Inflammatory macrophage (primary cell): ENCODE measurements at regions not wholly inside any gene's neighbourhood (a gene's known extent, or its start where the extent isn't known, plus 50 kb on each side); places are given as distances from the start of the nearest gene placed in this dataset.

Source experiments
- DNase-seq, 2 donors: peaks; one replicate each; pipeline ENCODE4 v3.0.0-alpha.2; 2020 to 2022

DNA sequence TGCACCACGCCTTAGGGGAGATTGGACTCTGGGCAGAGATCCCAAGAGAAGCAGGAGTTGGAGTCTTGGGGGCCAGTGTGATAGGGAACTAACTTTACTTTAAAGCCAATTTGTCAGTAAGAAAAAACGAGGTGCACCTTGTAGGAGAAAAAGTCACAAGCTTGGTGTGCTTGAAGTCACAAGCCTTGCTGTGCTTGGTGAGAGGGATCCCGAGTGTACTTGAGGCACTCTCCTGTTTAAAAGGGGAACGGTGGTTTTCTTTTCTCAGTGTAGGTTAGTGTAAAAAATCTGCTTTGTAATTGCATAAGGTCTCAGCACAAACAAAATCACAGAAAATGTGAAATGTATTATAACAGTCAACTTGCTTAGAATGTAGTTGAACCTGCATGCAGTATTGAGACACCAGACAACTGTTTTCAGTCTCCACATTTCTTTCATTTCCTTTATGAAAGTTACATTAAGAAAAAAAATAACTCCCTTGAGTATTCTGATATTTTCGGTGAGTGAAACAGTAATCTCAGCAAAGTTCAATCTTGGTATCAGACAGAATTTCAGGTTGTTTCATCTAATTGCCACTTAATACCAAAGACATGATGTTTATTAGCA lies 111.1 kb upstream of the DUSP22 start:
- DNase-seq = no peak

DNA sequence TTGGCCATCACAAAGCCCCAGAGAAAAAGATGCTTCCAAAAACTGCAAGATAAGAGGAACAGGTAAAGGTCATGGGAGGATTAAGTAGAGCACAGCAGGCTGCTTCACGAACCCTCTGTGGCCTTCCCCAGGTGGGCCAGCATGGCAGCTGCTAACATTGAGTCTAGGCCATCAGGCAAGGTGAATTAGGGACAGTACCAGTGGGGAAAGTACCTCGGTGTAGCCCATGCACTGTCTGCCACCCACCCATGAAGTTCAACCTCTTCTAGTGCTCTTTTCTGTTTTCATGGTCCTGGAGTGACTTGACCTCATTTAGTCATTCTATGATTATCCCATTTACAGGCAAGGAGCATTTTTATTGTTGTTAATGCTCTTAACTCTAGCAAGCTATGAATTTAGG lies 108.6 kb upstream of the DUSP22 start:
- no peak for DNase-seq

DNA sequence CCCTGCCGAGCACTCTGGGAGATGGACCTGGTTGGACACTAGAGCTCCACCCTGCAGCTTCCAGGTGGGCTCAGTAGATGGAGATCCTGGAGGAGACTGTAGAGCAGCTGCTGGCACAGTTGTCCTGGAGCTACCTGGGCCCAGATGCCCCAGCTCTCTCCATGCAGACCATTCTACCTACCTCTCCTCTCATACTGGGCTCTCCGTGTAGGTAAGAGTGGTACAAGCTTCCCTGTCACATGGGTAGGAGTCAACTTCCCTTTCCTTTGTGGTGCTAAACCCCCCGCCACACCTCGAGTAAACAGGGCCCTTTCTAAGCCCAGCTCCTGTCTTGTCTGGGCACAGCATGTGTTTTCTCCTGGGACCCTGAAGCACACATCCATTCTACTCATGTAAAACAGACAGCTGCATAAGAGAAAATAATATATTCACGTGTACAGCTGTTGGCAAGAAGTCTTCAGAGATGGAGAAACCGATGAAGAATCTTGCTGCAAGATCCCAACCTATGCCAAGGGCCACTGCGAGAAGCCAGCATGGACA lies 108.1 kb upstream of the DUSP22 start:
- no peak for DNase-seq

DNA sequence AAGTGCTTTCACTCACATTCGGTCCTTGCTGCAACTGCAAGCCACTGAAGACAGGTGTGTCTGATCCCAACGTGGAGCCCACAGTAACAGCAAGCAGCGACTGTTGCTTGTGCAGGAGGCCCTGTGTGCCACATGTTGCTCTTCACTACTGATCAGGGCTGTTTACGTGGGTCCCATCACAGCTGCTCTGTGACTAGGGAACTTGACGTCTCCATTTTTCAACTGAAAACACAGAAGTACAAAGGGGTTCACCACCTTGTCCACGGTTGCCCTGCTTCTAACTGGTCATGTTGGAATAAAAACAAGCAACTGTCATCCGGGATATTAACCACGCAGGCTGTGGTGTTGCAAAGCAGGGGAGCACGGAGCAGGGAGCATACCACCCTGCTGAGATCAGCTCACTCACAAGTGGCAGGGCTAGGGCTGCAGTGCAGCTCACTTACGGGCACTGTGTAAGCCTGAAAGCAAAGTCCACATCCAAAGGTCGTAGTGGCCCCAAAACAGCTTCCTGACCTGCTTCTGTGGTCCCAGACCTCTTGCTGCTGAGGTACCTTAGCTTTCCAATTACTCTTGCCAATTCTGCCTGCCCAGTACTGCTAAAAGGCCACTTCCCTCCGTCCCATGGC lies 105.8 kb upstream of the DUSP22 start:
- DNase-seq = no peak

DNA sequence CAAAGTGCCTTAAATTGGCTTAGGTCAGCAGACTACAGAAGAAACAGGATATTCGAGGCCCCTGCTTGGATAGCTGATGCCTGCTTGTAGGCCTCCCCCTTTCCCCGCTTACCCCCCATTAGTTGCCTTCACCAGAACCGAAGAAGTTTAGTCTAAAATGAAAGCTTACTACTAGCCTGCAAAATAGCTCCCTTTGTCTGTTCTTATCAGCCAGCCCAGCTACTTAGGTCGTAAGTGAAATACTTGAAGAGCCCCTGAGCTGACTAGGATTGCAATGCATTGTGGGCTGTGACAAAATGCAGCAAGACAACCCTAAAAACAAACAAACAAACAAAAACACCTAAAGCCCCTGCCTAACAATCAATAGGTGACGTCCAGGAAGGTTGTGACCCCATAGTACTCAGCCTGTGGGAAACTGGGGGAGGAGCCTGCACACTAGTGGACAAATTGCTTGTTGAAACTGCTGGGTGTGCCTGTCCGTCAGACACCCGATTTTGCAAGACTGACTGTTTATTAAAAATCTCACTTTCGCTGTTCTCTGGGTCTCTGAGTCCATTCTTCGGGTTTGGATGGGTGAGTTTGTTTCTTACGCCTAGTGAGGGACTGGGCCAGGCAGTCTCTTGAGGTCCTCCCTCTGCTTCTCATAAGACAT lies 105.0 kb upstream of the DUSP22 start:
- peak in 1 of 2 donors; percentile 19 for DNase-seq

DNA sequence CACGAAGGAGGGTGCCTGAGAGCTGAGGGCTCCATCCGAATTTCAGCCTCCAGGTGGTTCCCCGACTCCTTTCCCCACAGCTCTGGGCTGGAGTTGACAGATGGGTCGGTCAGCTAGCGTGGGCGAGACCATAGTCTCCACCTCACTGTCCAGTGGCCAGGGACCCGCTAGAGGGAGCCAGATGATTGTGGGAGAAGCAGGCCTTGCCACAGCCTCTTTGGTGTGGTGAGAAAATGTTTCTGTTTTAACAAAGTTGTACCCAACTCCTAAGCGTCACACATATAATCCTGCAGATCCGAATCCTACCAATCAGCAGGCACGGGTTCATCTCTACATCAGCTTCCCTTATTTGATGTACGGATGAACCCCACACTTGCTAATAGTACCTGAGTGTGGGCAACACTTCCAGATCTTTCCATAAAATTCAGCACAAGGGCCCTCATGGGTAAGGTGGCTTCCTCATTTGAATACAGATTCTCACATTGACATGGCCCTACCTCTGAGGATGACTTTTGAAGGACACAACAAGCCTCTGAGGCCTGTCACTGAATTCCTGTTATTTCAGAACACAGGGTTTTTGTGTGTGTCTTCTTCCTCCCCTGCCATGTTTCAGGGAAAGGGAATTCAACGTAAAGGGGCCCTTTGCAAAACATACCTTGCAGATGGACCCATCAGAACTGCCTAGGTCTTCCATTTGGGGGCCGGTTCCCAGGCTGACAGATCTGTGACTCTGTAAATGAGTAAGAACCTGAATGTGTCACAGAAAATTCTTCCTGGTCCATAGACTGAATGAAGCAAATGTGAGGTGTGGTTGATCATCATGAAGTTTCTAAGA lies 103.2 kb upstream of the DUSP22 start:
- peak; percentile 88 to 92 for DNase-seq

DNA sequence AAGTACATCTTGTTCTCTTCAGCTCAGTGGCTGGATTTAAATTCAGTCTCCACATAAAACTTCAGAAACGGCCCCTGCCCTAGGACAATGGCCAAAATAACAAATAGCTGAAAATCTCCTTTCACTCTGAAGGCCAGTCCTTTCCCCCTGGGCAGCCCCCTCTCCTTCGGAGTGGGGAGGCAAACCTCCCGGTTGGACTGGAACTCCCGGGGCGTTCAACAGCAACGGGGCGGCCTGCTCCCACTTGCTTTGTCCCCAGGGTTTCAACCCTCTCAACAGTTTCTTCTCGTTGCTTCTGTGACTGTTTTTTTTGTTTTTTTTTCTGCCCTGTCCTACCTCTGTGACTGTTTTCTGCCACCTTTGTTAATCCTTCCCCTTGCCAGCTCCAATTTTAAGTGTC lies 102.6 kb upstream of the DUSP22 start:
- no peak for DNase-seq

DNA sequence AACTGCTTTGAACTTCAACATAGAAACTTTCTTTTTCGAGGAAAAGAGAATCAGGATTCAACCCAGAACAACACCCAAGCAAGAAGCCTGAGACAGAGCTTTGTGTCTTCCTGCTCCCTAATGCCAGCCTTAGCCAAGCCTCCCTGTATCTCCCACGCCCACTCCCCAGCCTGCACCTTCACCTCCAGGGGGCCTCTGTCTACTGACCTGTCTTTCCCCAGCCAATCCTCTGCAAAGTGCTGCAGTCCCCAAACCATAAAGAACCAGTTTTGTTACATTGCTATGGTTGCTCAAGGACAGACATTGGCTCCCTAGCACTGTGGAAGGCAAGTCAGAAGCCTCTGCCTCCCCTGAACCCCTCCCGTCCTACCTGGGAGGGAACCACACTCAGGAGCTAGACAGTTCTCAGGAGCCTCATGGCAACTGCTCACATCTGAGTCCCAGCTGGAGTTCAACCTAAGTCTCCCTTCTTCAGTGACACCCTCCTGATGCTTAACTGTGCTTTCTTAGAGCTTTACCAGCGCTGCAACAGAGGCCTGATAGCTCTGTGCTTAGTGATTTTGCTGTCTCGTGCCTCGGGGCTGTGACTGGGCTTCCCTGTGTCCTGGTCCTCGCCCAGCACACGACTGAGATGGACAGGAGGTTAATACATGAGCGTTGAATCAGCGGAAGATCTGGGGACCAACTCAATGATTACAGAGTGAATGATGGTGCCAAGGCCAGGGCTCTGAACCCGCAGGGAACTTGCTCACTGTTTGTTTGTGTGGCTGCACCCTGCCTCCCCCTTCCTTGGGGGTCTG lies 101.5 kb upstream of the DUSP22 start:
- no peak for DNase-seq

DNA sequence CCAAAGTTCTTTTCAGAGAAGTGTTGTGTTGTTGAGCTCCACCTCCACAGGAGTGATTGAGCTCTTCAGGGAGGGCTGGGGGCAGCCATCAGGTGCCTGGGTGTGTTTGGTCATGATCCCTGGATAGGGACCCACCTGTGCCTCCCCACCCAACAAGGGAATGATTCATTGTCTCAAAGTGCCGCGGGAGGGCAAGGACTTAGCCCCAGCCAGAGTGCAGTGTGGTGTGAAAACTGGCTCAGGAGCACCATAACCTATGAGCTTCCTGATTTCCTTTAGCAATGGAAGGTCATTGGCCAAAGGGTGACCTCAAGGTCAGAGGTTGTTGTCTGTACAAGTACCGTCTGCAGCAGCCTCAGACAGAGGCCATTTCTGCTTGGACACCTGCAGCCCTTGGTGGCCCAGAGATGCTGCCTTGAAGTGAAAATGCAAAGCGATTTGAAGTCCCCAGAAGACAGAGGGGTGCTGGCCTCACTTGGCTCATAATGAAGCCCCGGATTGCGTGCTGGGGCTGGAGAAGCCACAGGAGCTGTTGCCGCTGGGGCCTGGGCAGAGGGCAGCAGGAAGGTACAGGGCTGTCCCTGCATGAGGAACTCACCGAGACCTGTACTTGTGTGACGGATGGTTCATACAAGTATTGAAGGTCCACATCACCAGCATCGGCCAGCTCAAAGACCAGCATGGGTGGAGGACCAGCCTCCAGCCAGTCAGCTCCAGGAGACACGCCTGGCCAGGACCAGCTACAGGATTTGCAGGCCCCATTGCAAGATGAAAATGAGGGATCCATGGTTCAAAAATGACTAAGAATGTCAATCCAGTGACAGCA lies 100.6 kb upstream of the DUSP22 start:
- DNase-seq = no peak

DNA sequence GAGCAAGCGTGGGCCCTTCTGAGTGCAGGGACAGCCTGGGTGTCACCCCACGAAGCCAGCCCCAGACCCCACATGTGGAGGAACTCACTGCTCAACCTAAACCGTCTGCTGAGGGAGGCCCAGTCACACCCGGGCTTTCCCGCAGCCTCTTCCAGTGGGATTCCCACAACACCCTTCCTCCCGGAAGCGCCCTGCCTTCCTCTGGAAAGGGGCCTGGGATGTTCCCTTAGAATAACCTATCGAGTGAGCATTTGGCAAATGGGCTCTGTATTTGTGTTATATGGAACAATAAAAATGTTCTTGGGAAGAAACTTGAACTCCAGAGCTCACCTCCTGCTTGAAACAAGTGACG lies 100.0 kb upstream of the DUSP22 start:
- DNase-seq = no peak

DNA sequence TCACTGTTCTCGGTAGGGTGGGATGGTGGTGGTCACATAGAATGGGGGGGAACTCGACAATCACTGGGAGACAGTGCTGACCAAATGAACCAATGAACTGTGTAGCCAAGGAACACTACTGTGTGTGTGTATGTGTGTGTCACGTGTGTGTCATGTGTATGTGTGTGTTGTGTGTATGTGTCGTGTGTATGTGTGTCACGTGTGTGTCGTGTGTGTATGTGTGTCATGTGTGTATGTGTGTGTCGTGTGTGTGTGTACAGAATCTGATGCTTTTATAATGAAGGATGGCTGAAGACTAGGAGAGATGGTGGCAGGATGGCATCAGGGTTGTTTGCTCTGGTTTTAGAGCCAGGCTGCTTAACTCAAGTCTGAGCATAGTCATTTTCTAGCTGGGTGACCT lies 99.1 kb upstream of the DUSP22 start:
- no peak for DNase-seq

DNA sequence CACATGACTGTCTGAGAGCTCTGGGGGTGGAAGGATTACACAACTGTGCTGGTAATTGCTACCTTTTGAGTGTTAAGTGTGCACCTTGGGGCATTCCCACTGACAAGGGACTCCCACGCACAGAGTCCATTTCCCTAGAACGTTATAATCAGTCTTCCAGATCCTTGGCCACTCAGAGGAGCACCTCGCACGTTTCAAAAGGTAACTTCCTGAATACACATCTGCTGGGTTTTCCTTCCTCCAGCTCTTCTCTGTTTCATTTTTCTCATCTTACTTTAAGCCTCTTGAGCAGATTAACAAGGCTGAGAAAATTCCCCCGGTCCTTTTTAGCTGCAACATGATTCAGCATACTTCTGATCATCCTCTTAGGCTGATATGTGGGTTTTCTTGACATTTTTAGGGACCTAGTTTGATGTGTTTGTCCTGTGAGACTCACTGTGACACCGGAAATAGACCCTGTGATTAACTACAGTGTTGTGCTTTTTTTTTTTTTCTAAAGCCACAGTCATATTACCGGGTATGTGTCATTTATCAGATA lies 98.4 kb upstream of the DUSP22 start:
- DNase-seq = no peak

DNA sequence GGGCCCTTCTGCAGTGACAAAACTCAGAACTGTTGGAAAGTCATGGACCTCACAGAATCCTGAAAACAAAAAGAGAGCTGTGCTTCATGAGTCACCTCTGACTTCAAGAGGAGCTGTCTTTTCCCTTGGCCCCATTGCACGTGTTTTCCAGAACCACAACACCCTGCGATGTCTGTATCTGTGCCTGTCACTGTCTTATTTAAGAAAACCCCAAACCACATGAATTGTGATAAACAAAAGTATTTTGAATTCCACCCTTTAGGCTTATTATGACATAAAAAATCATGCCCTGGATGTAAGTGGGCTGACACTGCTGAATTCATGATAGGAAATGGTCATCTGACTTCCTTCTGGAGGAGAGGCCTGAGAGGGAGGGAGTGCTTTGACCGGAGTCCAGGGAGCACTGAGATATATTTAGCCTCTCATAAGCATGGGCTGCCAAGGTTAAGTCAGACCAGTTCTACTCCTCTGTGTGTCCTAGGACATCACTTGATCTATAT lies 96.4 kb upstream of the DUSP22 start:
- DNase-seq = peak; percentile 68 to 77

DNA sequence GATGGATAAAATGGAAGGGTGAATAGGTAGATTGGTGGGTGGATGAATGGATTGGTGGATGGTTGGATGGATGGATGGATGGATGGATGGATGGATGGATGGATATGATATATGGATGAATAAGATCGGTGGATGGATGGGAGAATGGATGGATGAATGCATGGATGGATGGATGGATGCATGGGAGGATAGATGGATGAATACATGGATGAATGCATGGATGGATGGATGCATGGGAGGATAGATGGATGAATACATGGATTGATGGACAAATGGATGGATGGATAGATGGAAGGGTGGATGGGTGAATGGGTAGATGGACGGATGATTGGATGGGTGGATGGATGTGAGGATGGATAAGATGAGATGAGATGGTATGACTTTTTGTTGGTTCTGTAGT lies 95.7 kb upstream of the DUSP22 start:
- no peak for DNase-seq

DNA sequence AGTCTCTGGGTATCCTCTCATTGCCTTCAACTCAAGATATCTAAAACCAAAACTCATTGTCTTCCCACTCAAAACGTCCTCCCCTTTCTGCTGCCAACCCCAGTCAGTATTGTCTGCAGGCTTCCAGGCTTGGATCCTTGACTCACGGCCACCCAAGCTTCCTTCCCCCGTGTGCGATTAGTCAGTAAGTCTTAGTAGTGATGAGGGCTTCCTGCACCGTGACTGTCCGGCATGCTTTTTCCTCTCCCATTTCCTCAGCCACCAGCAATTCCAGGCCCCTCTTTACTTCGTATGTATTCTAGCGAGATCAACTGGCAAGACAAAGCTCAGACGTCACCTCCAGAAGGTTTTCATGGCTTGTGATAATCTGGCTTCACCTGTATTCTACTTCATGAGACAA lies 88.6 kb upstream of the DUSP22 start:
- DNase-seq = no peak

DNA sequence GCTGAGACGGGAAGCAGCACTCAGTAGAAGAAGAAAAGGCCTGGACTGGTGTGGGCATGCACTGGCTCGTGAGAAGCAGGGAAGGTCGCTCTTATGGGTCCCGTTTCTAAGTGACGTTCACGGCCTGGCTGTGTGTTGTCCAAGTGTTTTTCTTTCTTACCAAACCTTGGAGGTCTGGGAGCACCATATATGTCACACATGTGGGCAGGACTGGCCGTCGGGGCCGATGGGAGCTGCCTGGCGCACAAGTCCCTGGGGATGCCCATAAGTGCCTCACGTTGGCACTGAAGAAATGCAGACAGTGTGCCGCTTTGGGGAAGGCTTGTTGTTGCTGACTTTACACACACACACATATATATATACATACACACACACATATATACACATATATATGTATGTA lies 86.0 kb upstream of the DUSP22 start:
- DNase-seq = no peak

DNA sequence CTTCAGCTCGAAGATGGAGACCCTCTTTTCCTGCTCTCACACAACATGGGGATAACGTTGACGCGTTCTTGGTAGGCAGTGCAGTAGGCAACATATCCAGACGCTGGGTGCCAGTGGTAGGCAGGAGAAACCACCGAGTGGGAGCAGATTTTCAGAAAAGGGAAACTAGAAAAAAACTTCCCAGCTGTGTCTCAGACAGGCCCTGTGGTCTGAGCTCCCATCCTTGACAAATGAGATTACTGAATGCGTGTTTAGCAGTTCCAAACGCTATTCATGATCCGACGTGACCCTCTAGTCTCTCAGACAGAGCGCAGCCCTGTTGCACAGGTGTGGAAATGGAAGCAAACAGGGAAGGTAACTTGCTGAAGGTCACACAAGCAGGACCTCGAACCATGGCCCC lies 83.9 kb upstream of the DUSP22 start:
- DNase-seq = peak; percentile 68 to 78

DNA sequence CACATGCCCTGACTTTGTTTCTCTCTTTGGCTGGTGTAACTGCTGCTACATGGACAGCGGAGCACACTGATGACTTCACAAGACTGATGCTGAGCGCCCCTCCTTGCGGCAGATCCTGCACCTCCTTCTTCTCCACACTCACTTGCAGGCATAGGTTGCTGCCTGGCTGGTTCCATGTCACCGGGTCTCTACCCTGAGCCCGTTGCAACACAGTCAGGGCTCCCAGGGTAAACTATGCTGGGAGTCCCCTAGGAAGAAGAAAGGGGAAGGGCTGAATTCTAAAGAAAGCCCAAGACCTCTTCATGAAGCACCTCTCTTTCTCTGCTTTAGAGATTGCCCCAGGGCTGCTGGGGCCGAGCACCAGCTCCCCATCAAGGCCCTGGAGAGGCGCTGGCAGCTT lies 83.3 kb upstream of the DUSP22 start:
- DNase-seq = peak; percentile 15 to 50

DNA sequence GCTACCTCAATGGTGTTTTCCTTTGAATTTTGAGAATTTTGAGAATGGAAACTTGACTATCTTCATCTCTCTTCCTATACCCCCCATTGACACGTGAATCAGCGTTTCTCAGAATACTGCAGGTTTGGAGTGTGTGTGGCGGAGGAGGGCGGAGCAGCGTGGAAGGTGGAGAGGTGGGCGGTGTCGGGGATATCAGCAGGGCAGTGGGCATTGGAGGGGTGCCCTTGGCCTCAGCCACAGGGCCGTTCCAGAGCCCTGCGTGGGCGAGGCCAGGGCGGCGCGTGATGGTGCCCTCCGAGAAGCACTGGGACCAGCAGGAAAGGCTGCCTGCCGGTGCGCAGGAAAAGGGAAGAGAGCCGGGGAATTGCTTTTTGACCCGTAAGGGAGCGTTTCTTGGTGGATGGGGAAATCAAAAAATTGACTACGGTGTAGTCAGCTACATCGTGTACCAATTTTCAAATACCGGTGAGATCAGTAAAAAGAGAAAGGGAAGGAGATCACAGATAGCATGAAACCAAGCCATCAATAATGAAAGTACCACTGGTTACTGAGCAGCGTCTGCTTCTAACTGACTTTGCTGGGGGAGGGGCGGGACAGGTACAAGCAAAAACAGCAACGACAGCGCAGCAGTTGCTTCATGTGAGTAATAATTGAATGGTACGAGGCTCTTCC lies 82.7 kb upstream of the DUSP22 start:
- DNase-seq = no peak

DNA sequence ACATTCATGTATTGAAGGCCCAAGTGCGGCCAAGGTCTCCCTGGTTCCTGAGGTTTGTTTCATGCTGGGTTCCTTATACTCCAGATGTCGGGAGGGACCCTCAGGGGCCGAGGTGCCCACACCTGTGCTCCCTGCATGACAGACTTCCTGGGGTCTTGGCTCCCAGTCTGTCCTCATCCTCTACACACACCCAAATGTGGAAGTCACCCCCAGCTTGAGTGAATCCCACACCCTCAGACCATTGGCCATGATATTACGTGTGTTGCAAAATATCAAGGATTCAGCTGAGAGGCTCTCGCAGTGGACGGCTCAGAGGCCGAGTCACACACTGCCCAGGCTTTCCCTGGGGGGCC lies 82.2 kb upstream of the DUSP22 start:
- DNase-seq = no peak
